IMR-90 (cell line): ENCODE measurements at regions not wholly inside any gene's neighbourhood (a gene's known extent, or its start where the extent isn't known, plus 50 kb on each side); places are given as distances from the start of the nearest gene placed in this dataset.

Source experiments
- ATAC-seq: fragments of 200-7000 bp; cut with Tn5 transposase; 2 replicates; pipeline ENCODE4 v1.9.1; 2020; ENCODE audit warnings: low read depth, mild to moderate bottlenecking, moderate library complexity
- BruUV-seq: library from RNA; stranded (reverse); fragments of 400-500 nt; replicated peaks from 2 replicates; lab custom pipeline; 2021; lab: Mats Ljungman, UMichigan
- CTCF ChIA-PET: fragments of 300-600 bp; formaldehyde crosslinking; extraction: SDS; loops from one replicate; lab custom pipeline; 2021; ENCODE audit warnings: antibody characterized with exemption; lab: Yijun Ruan, JAX
- POLR2A ChIA-PET: fragments of 300-600 bp; sonication (Branson Sonifier 250); formaldehyde crosslinking; loops from one replicate; lab custom pipeline; 2022; ENCODE audit warnings: antibody characterized with exemption; ENCODE audit not compliant: unreplicated experiment; lab: Charles Lee
- DNase-seq: peaks from one replicate; pipeline ENCODE4 v3.0.0; 2013
- H2AFZ ChIP-seq: replicated peaks from 2 replicates; pipeline ENCODE3; 2013; ENCODE audit warnings: low read length, mild to moderate bottlenecking; ENCODE audit not compliant: poor library complexity
- H2AK5ac ChIP-seq: 2 replicates; pipeline ENCODE4 v1.6.1; 2013; ENCODE audit warnings: low read depth, low read length, inconsistent platforms
- H2AK9ac ChIP-seq: replicated peaks from 2 replicates; pipeline ENCODE3; 2013; ENCODE audit warnings: mild to moderate bottlenecking, low read depth, low read length, moderate library complexity; ENCODE audit not compliant: poor library complexity
- H2BK120ac ChIP-seq: 2 replicates; pipeline ENCODE4 v1.6.1; 2013; ENCODE audit warnings: low read depth, low read length, inconsistent platforms
- H2BK15ac ChIP-seq: 3 replicates; pipeline ENCODE4 v1.6.1; 2013; ENCODE audit warnings: low read depth, low read length, inconsistent platforms
- H2BK20ac ChIP-seq: 2 replicates; pipeline ENCODE4 v1.6.1; 2013; ENCODE audit warnings: low read depth, mild to moderate bottlenecking, inconsistent platforms, low read length, moderate library complexity
- H2BK5ac ChIP-seq: 2 replicates; pipeline ENCODE4 v1.6.1; 2013; ENCODE audit warnings: mild to moderate bottlenecking, low read depth, low read length, inconsistent platforms; ENCODE audit not compliant: poor library complexity, severe bottlenecking
- H3K14ac ChIP-seq: replicated peaks from 2 replicates; pipeline ENCODE4 v1.6.1; 2013; ENCODE audit warnings: low read depth, low read length, inconsistent platforms
- H3K18ac ChIP-seq: 2 replicates; pipeline ENCODE4 v1.6.1; 2013; ENCODE audit warnings: low read depth, low read length, control low read depth
- H3K23ac ChIP-seq: 2 replicates; pipeline ENCODE4 v1.6.1; 2013; ENCODE audit warnings: low read depth, low read length, inconsistent platforms
- H3K27ac ChIP-seq: 2 replicates; pipeline ENCODE4 v1.5.1; 2013; ENCODE audit warnings: mild to moderate bottlenecking, control low read depth, low read length; ENCODE audit not compliant: insufficient read depth
- H3K27me3 ChIP-seq: 2 replicates; pipeline ENCODE4 v1.6.1; 2013; ENCODE audit warnings: low read length; ENCODE audit not compliant: control insufficient read depth, insufficient read depth
- H3K36me3 ChIP-seq: 2 replicates; pipeline ENCODE4 v1.6.1; 2013; ENCODE audit warnings: low read length, mixed read lengths; ENCODE audit not compliant: control insufficient read depth, insufficient read depth
- H3K4ac ChIP-seq: 2 replicates; pipeline ENCODE4 v1.6.1; 2013; ENCODE audit warnings: low read depth, low read length, inconsistent platforms
- H3K4me1 ChIP-seq: 2 replicates; pipeline ENCODE4 v1.6.1; 2013; ENCODE audit warnings: low read length, mixed read lengths; ENCODE audit not compliant: control insufficient read depth, insufficient read depth
- H3K4me2 ChIP-seq: 2 replicates; pipeline ENCODE4 v1.6.1; 2013; ENCODE audit warnings: low read depth, mild to moderate bottlenecking, control low read depth, low read length, moderate library complexity
- H3K4me3 ChIP-seq: 2 replicates; pipeline ENCODE4 v1.5.1; 2013; ENCODE audit warnings: low read depth, mild to moderate bottlenecking, control low read depth, low read length, moderate library complexity; ENCODE audit not compliant: insufficient read depth
- H3K56ac ChIP-seq: 2 replicates; pipeline ENCODE4 v1.6.1; 2013; ENCODE audit warnings: low read length, inconsistent platforms; ENCODE audit not compliant: insufficient read depth; ENCODE audit errors: extremely low read depth
- H3K79me1 ChIP-seq, 2 experiments: 2 replicates each; pipeline ENCODE4 v1.6.1; 2013; ENCODE audit warnings: low read length in 2 of 2, inconsistent platforms in 1 of 2, low read depth in 1 of 2
- H3K9ac ChIP-seq: 2 replicates; pipeline ENCODE4 v1.6.1; 2013; ENCODE audit warnings: low read depth, low read length, control low read depth
- H3K9me1 ChIP-seq: 2 replicates; pipeline ENCODE4 v1.6.1; 2013; ENCODE audit warnings: low read length, inconsistent platforms; ENCODE audit not compliant: insufficient read depth
- H3K9me3 ChIP-seq: 2 replicates; pipeline ENCODE4 v1.6.1; 2013; ENCODE audit warnings: low read length; ENCODE audit not compliant: control insufficient read depth, insufficient read depth
- H4K20me1 ChIP-seq: 2 replicates; pipeline ENCODE4 v1.6.1; 2013; ENCODE audit warnings: low read length, inconsistent platforms; ENCODE audit not compliant: insufficient read depth
- H4K5ac ChIP-seq: 2 replicates; pipeline ENCODE4 v1.6.1; 2013; ENCODE audit warnings: mild to moderate bottlenecking, low read depth, low read length, control low read depth
- H4K8ac ChIP-seq, 2 experiments: 2 replicates each; pipeline ENCODE4 v1.6.1; 2013; ENCODE audit warnings: low read depth in 2 of 2, low read length in 2 of 2, control low read depth in 1 of 2, inconsistent platforms in 1 of 2
- H4K91ac ChIP-seq: 2 replicates; pipeline ENCODE4 v1.6.1; 2013; ENCODE audit warnings: low read depth, low read length, inconsistent platforms; ENCODE audit not compliant: insufficient read depth
- BHLHE40 ChIP-seq: fragments of 150-350 bp; IDR thresholded peaks from 2 replicates; pipeline ENCODE4 v1.6.1; 2016; ENCODE audit warnings: mild to moderate bottlenecking, low read depth, low read length
- CEBPB ChIP-seq: IDR thresholded peaks from 2 replicates; pipeline ENCODE4 v1.6.1; 2012; ENCODE audit warnings: low read depth, low read length, improper control_type of control experiment
- CHD1 ChIP-seq: IDR thresholded peaks from 2 replicates; pipeline ENCODE4 v1.6.1; 2012; ENCODE audit warnings: low read depth, low read length, improper control_type of control experiment
- ELK1 ChIP-seq: fragments of 150-350 bp; IDR thresholded peaks from 2 replicates; pipeline ENCODE4 v1.6.1; 2016; ENCODE audit warnings: low read depth, mild to moderate bottlenecking, low read length, moderate library complexity, borderline replicate concordance
- FOS ChIP-seq: fragments of 150-350 bp; IDR thresholded peaks from 2 replicates; pipeline ENCODE4 v1.6.1; 2016; ENCODE audit warnings: low read depth, low read length
- MAFK ChIP-seq: IDR thresholded peaks from 2 replicates; pipeline ENCODE4 v1.6.1; 2012; ENCODE audit warnings: low read depth, low read length, improper control_type of control experiment
- MAZ ChIP-seq: IDR thresholded peaks from 2 replicates; pipeline ENCODE4 v1.6.1; 2012; ENCODE audit warnings: low read depth, mild to moderate bottlenecking, low read length, improper control_type of control experiment, moderate library complexity, borderline replicate concordance
- MXI1 ChIP-seq: IDR thresholded peaks from 2 replicates; pipeline ENCODE4 v1.6.1; 2012; ENCODE audit warnings: low read depth, mild to moderate bottlenecking, low read length, moderate library complexity, borderline replicate concordance
- NFE2L2 ChIP-seq: fragments of 150-350 bp; IDR thresholded peaks from 2 replicates; pipeline ENCODE4 v1.6.1; 2016; ENCODE audit warnings: low read depth, mild to moderate bottlenecking, low read length
- POLR2A ChIP-seq: IDR thresholded peaks from 2 replicates; pipeline ENCODE4 v1.6.1; 2012; ENCODE audit warnings: mild to moderate bottlenecking, low read depth, low read length
- RAD21 ChIP-seq: IDR thresholded peaks from 2 replicates; pipeline ENCODE4 v1.6.1; 2012; ENCODE audit warnings: low read length, improper control_type of control experiment
- RCOR1 ChIP-seq: IDR thresholded peaks from 2 replicates; pipeline ENCODE4 v1.6.1; 2012; ENCODE audit warnings: mild to moderate bottlenecking, low read length, improper control_type of control experiment; ENCODE audit not compliant: insufficient replicate concordance
- RFX5 ChIP-seq: IDR thresholded peaks from 2 replicates; pipeline ENCODE4 v1.8.0; 2012; ENCODE audit warnings: low read depth, mild to moderate bottlenecking, low read length, moderate library complexity
- SMC3 ChIP-seq: fragments of 150-350 bp; IDR thresholded peaks from 2 replicates; pipeline ENCODE4 v1.6.1; 2016; ENCODE audit warnings: low read depth, mild to moderate bottlenecking, antibody characterized with exemption, low read length, moderate library complexity
- USF2 ChIP-seq: fragments of 150-350 bp; IDR thresholded peaks from 2 replicates; pipeline ENCODE4 v1.6.1; 2017; ENCODE audit warnings: mild to moderate bottlenecking, antibody characterized with exemption, low read length, low read depth
- WGBS, 2 experiments: methylation state at CpG; one replicate each; pipeline versions ENCODE4 v1.1.5 to v1.1.7; 2013; ENCODE audit warnings: missing lambda C conversion rate in 2 of 2; ENCODE audit not compliant: insufficient read length in 1 of 2; ENCODE audit errors: extremely low coverage in 2 of 2; 5-methylcytosine and 5-hydroxymethylcytosine counted together
- dilution Hi-C: fragments of 300-500 bp; cut with HindIII; formaldehyde crosslinking; loops from one replicate; pipeline ENCODE4 v1.14.3; 2018; ENCODE audit warnings: low sequenced_read_pairs; ENCODE audit not compliant: unreplicated experiment
- in situ Hi-C: fragments of 300-500 bp; cut with MboI; formaldehyde crosslinking; loops from 3 replicates; pipeline ENCODE4 v1.14.3; 2019; ENCODE audit warnings: low sequenced_read_pairs, inconsistent platforms, mixed read lengths
- intact Hi-C: fragments of 100-400 bp; cut with micrococcal nuclease; formaldehyde crosslinking; loops from 2 replicates; pipeline ENCODE4 v1.10.0; 2022
- TF ChIP-seq, protein P1 (sequence below): conservative IDR thresholded peaks from 2 replicates; pipeline ENCODE4 v1.5.1; 2012; ENCODE audit warnings: mild to moderate bottlenecking, low read depth, low read length, improper control_type of control experiment

GRCh38 chr9:3672399-3672798 lies 146.6 kb upstream of the RFX3 start:
- H3K23ac ChIP-seq = no peak overlapping the region
- no TSS peak for BruUV-seq
- no peak for ATAC-seq
- no peaks in the 10 kb centered on the region for H3K4me1 ChIP-seq
- ChIA-PET POLR2A (no interaction called here), CTCF (no interaction called here)
- in situ Hi-C loops (no loop called here), dilution Hi-C loops (no loop called here), intact Hi-C loops (no loop called here)
- no peak overlapping the region for H3K14ac ChIP-seq
- WGBS, 2 experiments = 94% methylated on average over 5 of the region's 5 CpGs; no CpG with 5 or more reads in 1 of the 2 experiments
- peaks cover 2% of the 10 kb centered on the region for H3K27me3 ChIP-seq
- no peaks in the 10 kb centered on the region for H3K9me1 ChIP-seq
- no peak overlapping the region for H3K4me3 ChIP-seq
- H3K56ac ChIP-seq = no peak overlapping the region
- no peak overlapping the region for H2BK15ac ChIP-seq
- H3K9me3 ChIP-seq = no peaks in the 10 kb centered on the region
- H3K27ac ChIP-seq = no peak overlapping the region
- no peak overlapping the region for H4K5ac ChIP-seq
- H4K8ac ChIP-seq = no peak overlapping the region
- H2AK5ac ChIP-seq = no peak overlapping the region
- no peak overlapping the region for H2BK20ac ChIP-seq
- H3K9ac ChIP-seq = no peak overlapping the region
- H2BK120ac ChIP-seq = no peak overlapping the region
- no peak overlapping the region for H3K18ac ChIP-seq
- no peak overlapping the region for H2BK5ac ChIP-seq
- H3K4me2 ChIP-seq = no peak overlapping the region
- H4K91ac ChIP-seq = no peak overlapping the region
- no peaks in the 10 kb centered on the region for H3K79me1 ChIP-seq
- no peaks in the 10 kb centered on the region for H4K20me1 ChIP-seq
- no peak overlapping the region for H2AFZ ChIP-seq
- DNase-seq = no peak
- no peak for TF ChIP-seq NFE2L2
- TF ChIP-seq POLR2A = no peak
- TF ChIP-seq ELK1 = no peak
- TF ChIP-seq CHD1 = no peak
- TF ChIP-seq, protein P1, sequence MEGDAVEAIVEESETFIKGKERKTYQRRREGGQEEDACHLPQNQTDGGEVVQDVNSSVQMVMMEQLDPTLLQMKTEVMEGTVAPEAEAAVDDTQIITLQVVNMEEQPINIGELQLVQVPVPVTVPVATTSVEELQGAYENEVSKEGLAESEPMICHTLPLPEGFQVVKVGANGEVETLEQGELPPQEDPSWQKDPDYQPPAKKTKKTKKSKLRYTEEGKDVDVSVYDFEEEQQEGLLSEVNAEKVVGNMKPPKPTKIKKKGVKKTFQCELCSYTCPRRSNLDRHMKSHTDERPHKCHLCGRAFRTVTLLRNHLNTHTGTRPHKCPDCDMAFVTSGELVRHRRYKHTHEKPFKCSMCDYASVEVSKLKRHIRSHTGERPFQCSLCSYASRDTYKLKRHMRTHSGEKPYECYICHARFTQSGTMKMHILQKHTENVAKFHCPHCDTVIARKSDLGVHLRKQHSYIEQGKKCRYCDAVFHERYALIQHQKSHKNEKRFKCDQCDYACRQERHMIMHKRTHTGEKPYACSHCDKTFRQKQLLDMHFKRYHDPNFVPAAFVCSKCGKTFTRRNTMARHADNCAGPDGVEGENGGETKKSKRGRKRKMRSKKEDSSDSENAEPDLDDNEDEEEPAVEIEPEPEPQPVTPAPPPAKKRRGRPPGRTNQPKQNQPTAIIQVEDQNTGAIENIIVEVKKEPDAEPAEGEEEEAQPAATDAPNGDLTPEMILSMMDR = no peak
- TF ChIP-seq MAZ = no peak
- TF ChIP-seq FOS = no peak
- TF ChIP-seq RCOR1 = no peak
- TF ChIP-seq RFX5 = no peak
- TF ChIP-seq MXI1 = no peak
- no peak for TF ChIP-seq USF2
- TF ChIP-seq SMC3 = no peak
- TF ChIP-seq RAD21 = no peak
- no peak for TF ChIP-seq MAFK
- TF ChIP-seq BHLHE40 = no peak
- no peak for TF ChIP-seq CEBPB
- no peaks in the 10 kb centered on the region for H3K36me3 ChIP-seq
- no peak overlapping the region for H2AK9ac ChIP-seq
- H3K4ac ChIP-seq = no peak overlapping the region
